WTC11 (cell line): ENCODE measurements at regions not wholly inside any gene's neighbourhood (a gene's known extent, or its start where the extent isn't known, plus 50 kb on each side); places are given as distances from the start of the nearest gene placed in this dataset.

Source experiments
- ATAC-seq: fragments of 200-7000 bp; cut with Tn5 transposase; 2 replicates; pipeline ENCODE4 v1.10.0; 2021; ENCODE audit warnings: mild to moderate bottlenecking, moderate library complexity
- CTCF ChIA-PET: fragments of 300-600 bp; sonication (Branson Sonifier 250); formaldehyde crosslinking; loops from one replicate; lab custom pipeline; 2021; ENCODE audit warnings: antibody characterized with exemption; lab: Charles Lee
- POLR2A ChIA-PET: fragments of 350-600 bp; sonication (Branson Sonifier 250); formaldehyde crosslinking; loops from one replicate; lab custom pipeline; 2021; ENCODE audit warnings: antibody characterized with exemption; lab: Charles Lee
- DNase-seq: peaks from one replicate; pipeline ENCODE4 v3.0.0; 2021; ENCODE audit warnings: low spot score
- H3K27ac Mint-ChIP-seq: 2 replicates; pipeline ENCODE4 v1.8.0; 2021; ENCODE audit warnings: mixed read lengths
- H3K27me3 Mint-ChIP-seq: 2 replicates; pipeline ENCODE4 v1.8.0; 2021; ENCODE audit warnings: low read depth, mild to moderate bottlenecking, moderate library complexity, mixed read lengths
- H3K36me3 Mint-ChIP-seq: 2 replicates; pipeline ENCODE4 v1.8.0; 2021; ENCODE audit warnings: mixed read lengths
- H3K4me1 Mint-ChIP-seq: 2 replicates; pipeline ENCODE4 v1.8.0; 2022; ENCODE audit warnings: mixed read lengths
- H3K4me3 Mint-ChIP-seq: 2 replicates; pipeline ENCODE4 v1.8.0; 2021; ENCODE audit warnings: mild to moderate bottlenecking, moderate library complexity, mixed read lengths
- H3K9me3 Mint-ChIP-seq: 2 replicates; pipeline ENCODE4 v1.8.0; 2021; ENCODE audit warnings: mixed read lengths
- ARID4B ChIP-seq: sonication (generic); formaldehyde crosslinking; IDR thresholded peaks from 2 replicates; pipeline ENCODE4 v1.8.0; 2023; ENCODE audit warnings: missing genetic modification reagents, mild to moderate bottlenecking, borderline replicate concordance
- ATF2 ChIP-seq: sonication (generic); formaldehyde crosslinking; IDR thresholded peaks from 2 replicates; pipeline ENCODE4 v1.8.1; 2022; ENCODE audit warnings: low read depth, missing genetic modification reagents, borderline replicate concordance
- CDX4 ChIP-seq: fragments of 250-450 bp; sonication (Bioruptor Pico); IDR thresholded peaks from 2 replicates; pipeline ENCODE4 v1.9.0; 2021; ENCODE audit warnings: moderate library complexity, mild to moderate bottlenecking, inconsistent platforms, borderline replicate concordance
- CREB1 ChIP-seq: sonication (generic); formaldehyde crosslinking; IDR thresholded peaks from 2 replicates; pipeline ENCODE4 v1.8.0; 2023; ENCODE audit warnings: mild to moderate bottlenecking, missing genetic modification reagents
- CREM ChIP-seq: sonication (generic); formaldehyde crosslinking; IDR thresholded peaks from 2 replicates; pipeline ENCODE4 v1.8.1; 2022; ENCODE audit warnings: mild to moderate bottlenecking, missing genetic modification reagents, moderate library complexity
- EMX1 ChIP-seq: fragments of 250-450 bp; sonication (Bioruptor Pico); IDR thresholded peaks from 2 replicates; pipeline ENCODE4 v1.8.0; 2021; ENCODE audit warnings: mild to moderate bottlenecking
- GABPB1 ChIP-seq: sonication (generic); formaldehyde crosslinking; IDR thresholded peaks from 2 replicates; pipeline ENCODE4 v1.8.1; 2023; ENCODE audit warnings: mild to moderate bottlenecking, missing genetic modification reagents
- HMGXB4 ChIP-seq: sonication (generic); formaldehyde crosslinking; IDR thresholded peaks from 2 replicates; pipeline ENCODE4 v1.8.1; 2023; ENCODE audit warnings: mild to moderate bottlenecking, moderate library complexity, missing genetic modification reagents
- IRF1 ChIP-seq: sonication (generic); formaldehyde crosslinking; IDR thresholded peaks from 2 replicates; pipeline ENCODE4 v1.8.0; 2023; ENCODE audit warnings: missing genetic modification reagents
- IRF2 ChIP-seq: sonication (generic); formaldehyde crosslinking; IDR thresholded peaks from 2 replicates; pipeline ENCODE4 v1.8.0; 2022; ENCODE audit warnings: low read depth, missing genetic modification reagents, borderline replicate concordance
- MAX ChIP-seq: sonication (generic); formaldehyde crosslinking; IDR thresholded peaks from 2 replicates; pipeline ENCODE4 v1.8.0; 2022; ENCODE audit warnings: mild to moderate bottlenecking, missing genetic modification reagents
- RORB ChIP-seq: fragments of 250-450 bp; sonication (Bioruptor Pico); IDR thresholded peaks from 2 replicates; pipeline ENCODE4 v1.9.0; 2021; ENCODE audit warnings: mild to moderate bottlenecking
- SOX15 ChIP-seq: fragments of 250-450 bp; sonication (Bioruptor Pico); IDR thresholded peaks from 2 replicates; pipeline ENCODE4 v1.9.0; 2021; ENCODE audit warnings: mild to moderate bottlenecking
- ZMAT4 ChIP-seq: fragments of 250-450 bp; sonication (Bioruptor Pico); IDR thresholded peaks from 2 replicates; pipeline ENCODE4 v1.9.0; 2021; ENCODE audit warnings: mild to moderate bottlenecking
- ZNF263 ChIP-seq: sonication (generic); formaldehyde crosslinking; IDR thresholded peaks from 2 replicates; pipeline ENCODE4 v1.8.1; 2022; ENCODE audit warnings: low read depth, mild to moderate bottlenecking, moderate library complexity, missing genetic modification reagents
- ZNF425 ChIP-seq: fragments of 250-450 bp; sonication (Bioruptor Pico); conservative IDR thresholded peaks from 2 replicates; pipeline ENCODE4 v1.9.0; 2021; ENCODE audit warnings: mild to moderate bottlenecking
- ZNF532 ChIP-seq: fragments of 250-450 bp; sonication (Bioruptor Pico); IDR thresholded peaks from 2 replicates; pipeline ENCODE4 v1.9.0; 2021; ENCODE audit warnings: mild to moderate bottlenecking, borderline replicate concordance

- TF ChIP-seq ZNF532 (CRISPR knock-in tag) (no peak), ATF2 (CRISPR knock-in tag) (no peak)
Measured at GRCh38 chr21:38610623-38611251, 112.5 kb upstream of the ERG start (continued).

GRCh38 chr21:38611277-38611676 lies 113.0 kb upstream of the ERG start:
- Mint-ChIP-seq H3K4me3 (no peak overlapping the region), H3K36me3 (peaks cover 3% of the 10 kb centered on the region), H3K27me3 (no peaks in the 10 kb centered on the region; the same call in none of the 2 replicates), H3K27ac (no peak overlapping the region), H3K9me3 (peaks cover 8% of the 10 kb centered on the region), H3K4me1 (peaks cover 5% of the 10 kb centered on the region)
- ChIA-PET POLR2A (no interaction called here), CTCF (interaction anchor here (0.6 kb wide), 1 partner anchor 25 kb away, joined by 3 read pairs; no protein-coding TSS in a partner anchor)
- ATAC-seq (no peak), DNase-seq (no peak)
- TF ChIP-seq GABPB1 (CRISPR knock-in tag): no peak
- TF ChIP-seq SOX15 (CRISPR knock-in tag): no peak
- no peak for TF ChIP-seq CDX4 (CRISPR knock-in tag)
- TF ChIP-seq CREM: no peak
- TF ChIP-seq ZNF425 (CRISPR knock-in tag): no peak
- no peak for TF ChIP-seq HMGXB4 (CRISPR knock-in tag)
- no peak for TF ChIP-seq EMX1 (CRISPR knock-in tag)
- TF ChIP-seq IRF2: no peak
- TF ChIP-seq ARID4B (CRISPR knock-in tag): no peak
- no peak for TF ChIP-seq RORB (CRISPR knock-in tag)
- TF ChIP-seq ZNF263 (CRISPR knock-in tag): no peak
- TF ChIP-seq ZMAT4 (CRISPR knock-in tag): no peak
- TF ChIP-seq CREB1 (CRISPR knock-in tag): no peak
- no peak for TF ChIP-seq MAX (CRISPR knock-in tag)
- no peak for TF ChIP-seq IRF1 (CRISPR knock-in tag)
